GM12874 (cell line): ENCODE measurements at regions not wholly inside any gene's neighbourhood (a gene's known extent, or its start where the extent isn't known, plus 50 kb on each side); places are given as distances from the start of the nearest gene placed in this dataset.

Experiments used
- CTCF ChIP-seq: IDR thresholded peaks from 2 replicates; pipeline ENCODE4 v1.5.1; 2011; ENCODE audit warnings: low read depth, mild to moderate bottlenecking, control low read depth, low read length, moderate library complexity; ENCODE audit not compliant: insufficient read depth

DNA sequence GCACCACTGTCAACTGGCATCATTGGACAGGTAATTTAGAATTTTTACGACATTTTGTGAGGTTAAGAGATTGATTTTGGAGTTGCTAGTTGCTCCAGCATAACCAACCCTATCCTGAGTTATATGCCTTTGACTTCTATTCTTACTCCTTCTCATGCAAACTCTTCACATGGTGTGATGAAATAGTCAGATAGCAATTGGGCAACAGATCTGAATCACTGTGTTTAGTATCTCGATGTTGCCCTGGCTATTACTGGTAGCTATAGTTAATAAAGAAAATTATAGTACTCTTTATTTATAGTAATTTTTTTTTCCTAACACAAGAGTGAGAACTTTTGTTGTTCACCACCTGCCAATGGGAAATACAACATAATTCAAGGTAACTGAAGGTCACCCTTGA, 494.8 kb upstream of the TOM1L1 start:
- no peak for TF ChIP-seq CTCF

DNA sequence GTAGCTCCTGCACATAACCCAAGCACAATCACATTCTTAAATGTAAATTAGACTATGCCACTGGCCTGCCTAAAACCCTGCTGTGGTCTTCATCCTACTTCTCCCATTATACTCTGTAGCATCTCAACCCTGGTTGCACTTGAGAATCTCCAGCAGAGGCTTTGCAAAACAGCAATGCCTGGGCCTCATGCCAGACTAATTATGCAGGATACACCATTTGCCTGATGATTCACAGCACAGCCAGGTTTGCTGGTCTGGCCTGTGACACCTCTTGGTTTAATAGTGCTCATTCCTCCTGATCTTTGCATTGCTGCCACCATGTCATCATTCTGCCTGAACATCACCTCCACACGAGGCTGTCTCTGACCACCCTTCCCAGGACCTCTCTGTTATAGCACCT, 491.9 kb upstream of the TOM1L1 start:
- TF ChIP-seq CTCF: no peak

DNA sequence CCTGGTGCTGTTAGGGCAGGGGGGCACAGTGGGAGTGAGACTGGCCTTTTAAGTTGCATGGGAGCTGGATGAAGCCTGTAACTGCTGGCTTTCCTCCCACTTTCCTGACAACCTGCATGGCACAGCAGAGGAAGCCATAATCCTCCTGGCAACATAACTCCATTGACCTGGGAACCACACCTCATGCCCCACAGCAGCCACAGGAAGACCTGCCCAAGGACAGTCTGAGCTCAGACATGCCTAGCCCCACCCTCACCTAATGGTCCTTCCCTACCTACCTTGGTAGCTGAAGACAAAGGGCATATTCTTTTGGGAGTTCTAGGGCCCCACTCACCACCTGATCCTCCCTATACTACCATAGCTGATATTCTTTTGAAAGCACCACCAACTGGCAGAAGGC, 482.2 kb upstream of the TOM1L1 start:
- no peak for TF ChIP-seq CTCF

DNA sequence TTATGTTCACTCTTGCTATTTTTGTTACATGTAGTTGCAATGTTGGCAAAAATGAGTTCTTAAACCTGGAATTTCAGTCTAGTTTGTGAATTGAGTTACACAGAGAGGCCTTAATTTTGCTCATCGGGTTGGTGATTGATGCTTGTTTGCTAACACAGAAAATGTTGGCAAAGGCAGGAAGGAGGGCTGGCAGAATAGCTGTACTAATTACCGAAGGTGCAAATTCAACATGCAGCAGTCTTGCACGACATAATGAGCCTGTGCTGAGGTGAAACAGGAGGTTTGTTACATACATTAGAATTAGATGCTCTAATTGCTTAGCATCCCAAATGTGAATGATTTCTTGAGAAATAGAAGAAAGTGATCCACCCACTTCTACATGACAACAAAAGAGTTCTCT, 475.0 kb upstream of the TOM1L1 start:
- TF ChIP-seq CTCF: no peak

DNA sequence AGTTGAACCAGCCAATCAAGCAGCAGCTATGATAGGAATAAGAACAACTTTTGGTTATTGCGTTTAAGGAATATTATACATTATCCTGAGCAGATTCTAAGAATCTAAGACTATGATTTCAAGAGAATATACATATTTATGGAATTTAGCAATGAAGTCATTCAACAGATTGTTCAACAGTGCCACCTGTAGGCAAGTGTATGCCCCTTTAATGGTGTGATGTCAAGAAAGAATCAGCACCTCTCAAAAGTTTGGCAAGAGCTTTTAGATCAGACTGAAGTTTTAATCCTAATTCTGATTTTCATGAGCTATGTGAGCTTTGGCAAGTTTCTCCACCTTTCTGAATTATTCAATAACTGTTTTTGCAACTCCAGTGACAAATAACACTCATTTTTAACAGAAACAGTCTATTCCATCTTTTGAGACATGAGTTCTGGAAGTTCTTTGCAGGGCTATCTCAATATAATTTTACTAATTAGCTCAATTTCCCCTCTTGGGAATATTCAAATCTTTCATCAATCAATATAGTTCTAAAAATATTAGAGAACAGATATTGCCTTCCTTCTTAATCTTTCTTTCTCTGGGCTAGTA, 474.3 kb upstream of the TOM1L1 start:
- peak; percentile 27; the same call in 1 of the 2 replicates for TF ChIP-seq CTCF

DNA sequence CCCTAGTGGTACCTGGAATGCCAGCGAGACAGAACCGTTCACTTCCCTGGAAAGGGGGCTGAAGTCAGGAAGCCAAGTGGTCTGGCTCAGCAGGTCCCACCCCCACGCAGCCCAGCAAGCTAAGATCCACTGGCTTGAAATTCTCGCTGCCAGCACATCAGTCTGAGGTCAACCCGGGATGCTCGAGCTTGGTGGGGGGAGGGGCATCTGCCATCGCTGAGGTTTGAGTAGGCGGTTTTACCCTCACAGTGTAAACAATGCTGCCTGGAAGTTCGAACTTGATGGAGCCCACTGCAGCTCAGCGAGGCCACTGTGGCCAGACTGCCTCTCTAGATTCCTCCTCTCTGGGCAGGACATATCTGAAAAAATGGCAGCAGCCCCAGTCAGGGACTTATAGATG, 464.7 kb upstream of the TOM1L1 start:
- no peak for TF ChIP-seq CTCF

DNA sequence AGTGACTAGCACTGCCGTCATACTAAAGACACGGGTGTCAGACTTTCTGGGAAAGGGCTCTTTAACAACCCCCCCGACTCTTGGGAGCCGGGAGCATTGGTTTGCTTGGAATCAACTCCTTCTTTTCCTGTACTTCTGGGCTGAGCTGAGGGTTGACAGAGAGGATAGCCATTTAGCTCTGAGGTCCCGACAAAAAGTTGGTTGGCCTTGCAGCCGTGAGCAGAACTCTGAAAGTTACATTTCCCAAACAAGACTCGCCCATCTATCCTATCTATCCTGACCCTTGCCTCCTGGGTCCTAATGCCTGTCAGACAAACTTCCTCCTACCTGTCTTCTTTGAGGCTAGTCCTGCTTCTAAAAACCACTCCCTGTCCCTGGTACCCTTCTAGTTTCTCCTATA, 460.8 kb upstream of the TOM1L1 start:
- TF ChIP-seq CTCF: no peak
